GM21528 (cell line): ENCODE measurements at regions not wholly inside any gene's neighbourhood (a gene's known extent, or its start where the extent isn't known, plus 50 kb on each side); places are given as distances from the start of the nearest gene placed in this dataset.

ENCODE experiments used
- ATAC-seq: cut with Tn5 transposase; IDR thresholded peaks from one replicate; pipeline ENCODE4 v1.9.1; 2021; ENCODE audit warnings: mild to moderate bottlenecking, moderate library complexity; ENCODE audit not compliant: unreplicated experiment, low FRiP score

DNA sequence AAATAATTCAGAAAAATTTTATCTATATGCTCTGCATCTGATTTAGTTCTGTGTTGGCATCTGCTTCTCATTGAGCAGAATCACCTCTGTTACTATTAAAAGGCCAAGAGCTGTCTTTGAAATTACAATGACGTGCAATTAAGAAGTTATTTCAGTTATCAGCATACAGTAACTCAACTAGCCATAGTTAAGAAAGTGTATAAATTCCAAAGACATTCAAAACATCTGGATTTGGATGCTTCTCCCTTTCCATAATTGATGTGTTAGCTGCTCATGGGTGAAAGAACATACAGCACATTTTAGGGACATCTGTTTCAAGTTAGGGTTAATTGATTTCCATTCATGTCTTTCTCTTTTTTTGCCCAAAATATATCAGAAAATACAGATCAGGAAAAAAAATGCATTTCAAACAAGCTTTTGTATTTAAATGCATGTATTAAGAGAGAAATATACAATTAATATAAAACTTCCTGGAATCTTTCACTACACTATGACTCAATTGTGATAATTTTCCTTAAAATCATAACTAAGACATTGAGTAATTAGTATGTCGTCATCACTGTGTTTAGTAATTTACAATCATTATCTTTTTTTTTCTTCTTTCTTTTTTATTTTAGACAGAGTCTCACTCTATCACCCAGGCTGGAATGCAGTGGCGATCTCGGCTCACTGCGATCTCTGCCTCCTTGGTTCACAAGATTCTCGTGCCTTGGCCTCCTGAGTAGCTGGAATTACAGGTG, 82.7 kb upstream of the MBNL1 start:
- no peak for ATAC-seq

DNA sequence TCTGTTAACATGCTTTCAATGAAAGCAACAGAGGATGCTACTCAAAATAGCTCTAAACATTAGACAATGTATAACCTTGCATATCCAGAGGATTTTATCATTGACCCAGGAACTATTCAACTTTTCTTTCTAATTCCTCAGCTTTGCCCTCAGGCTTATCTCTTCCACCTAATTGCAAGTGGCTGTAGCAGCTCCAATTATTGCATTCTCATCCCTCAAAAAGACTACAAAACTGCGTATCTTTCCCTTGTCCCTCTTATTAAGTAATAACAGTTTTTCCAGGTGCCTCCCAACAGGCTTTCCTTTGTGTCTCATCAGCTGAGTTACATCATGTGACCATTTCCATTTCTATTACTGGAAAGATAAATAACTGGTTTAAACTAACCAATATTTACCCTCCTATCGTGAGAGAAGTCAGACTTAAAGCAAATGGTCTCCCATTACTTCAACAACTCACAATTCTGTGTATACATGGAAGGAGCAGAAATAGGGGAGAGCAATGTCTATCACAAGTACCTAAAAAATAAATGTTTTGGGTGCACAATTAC, 78.0 kb upstream of the MBNL1 start:
- ATAC-seq = no peak

DNA sequence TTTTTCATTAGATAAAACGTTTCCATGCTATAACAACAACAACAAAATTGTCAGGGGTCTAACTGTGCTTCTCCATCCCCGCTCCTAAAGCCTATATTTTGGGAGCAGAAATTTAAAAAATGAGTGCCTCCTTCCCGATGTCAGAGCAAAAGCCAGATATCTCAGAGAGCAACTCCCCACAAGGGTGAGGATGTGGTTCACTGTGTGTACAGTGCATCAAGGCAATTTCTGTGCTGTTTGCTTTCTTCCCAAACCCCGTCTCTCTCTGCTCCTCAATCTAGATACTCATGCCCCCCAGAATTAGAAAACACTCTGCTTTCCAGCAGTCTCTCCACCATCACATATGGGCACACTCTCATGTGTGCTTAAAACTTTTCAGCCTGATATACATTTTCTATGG, 76.7 kb upstream of the MBNL1 start:
- ATAC-seq = no peak

DNA sequence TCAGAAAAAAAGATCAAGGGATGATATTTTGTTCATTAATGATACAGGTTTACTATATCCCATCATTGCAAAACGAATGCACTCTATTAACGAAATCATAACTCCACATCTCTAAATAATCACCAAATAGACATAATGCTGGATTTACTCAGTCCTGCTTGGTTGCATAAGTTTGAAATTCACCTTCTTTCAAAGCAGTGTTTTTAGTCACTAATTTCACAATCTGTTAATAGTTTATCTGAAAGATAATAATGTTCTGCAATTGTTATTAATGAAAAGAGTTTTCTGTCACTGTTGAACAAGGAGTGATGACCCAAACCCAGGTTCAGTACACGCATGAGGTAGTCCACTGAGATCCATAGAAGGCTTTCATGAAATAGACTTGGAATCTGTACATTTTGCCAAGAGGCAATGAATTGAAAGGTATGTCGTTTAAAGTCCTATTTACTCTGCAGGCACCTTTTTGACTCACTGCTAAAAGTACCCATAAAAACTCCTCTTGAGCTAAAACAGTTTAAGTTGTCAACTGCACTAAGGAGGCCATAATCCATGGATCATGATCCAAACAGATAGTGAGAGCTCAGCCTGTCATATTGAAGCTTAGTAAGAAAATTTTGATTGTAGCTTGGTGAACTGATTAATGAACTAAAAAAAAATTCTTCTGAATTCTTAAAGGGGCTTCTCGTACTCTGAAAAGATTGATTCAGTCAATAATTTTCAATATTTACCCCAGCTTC, 75.6 kb upstream of the MBNL1 start:
- no peak for ATAC-seq

- ATAC-seq = peak; percentile 64
Measured at GRCh38 chr3:152193673-152194267, 75.0 kb upstream of the MBNL1 start.

- ATAC-seq = no peak
Measured at GRCh38 chr3:152195206-152195605, 73.5 kb upstream of the MBNL1 start.

DNA sequence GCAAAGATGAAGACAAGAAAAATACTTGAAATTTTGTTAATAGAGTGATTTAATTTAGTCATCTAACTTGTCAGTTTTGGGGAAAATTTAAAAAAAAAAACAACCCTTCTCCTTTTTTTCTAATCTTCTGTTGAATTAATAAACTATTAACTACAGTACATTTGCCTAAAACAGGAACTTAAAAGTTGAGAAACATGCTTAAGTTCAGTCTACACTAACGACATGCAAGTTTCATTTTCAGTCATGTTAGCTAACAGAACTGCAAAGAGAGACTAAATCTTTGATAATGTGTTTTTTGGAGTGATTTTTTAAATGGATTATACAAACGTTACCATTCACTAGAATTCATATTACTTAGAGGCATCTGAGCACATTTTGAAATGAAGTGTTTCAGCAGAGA, 71.9 kb upstream of the MBNL1 start:
- ATAC-seq = peak; percentile 39

- no peak for ATAC-seq
Measured at GRCh38 chr3:152197451-152197850, 71.3 kb upstream of the MBNL1 start.

GRCh38 chr3:152197937-152198336, 70.8 kb upstream of the MBNL1 start:
- peak; percentile 26 for ATAC-seq

GRCh38 chr3:152198665-152199064, 70.1 kb upstream of the MBNL1 start:
- no peak for ATAC-seq

GRCh38 chr3:152199102-152199840, 69.5 kb upstream of the MBNL1 start:
- no peak for ATAC-seq

DNA sequence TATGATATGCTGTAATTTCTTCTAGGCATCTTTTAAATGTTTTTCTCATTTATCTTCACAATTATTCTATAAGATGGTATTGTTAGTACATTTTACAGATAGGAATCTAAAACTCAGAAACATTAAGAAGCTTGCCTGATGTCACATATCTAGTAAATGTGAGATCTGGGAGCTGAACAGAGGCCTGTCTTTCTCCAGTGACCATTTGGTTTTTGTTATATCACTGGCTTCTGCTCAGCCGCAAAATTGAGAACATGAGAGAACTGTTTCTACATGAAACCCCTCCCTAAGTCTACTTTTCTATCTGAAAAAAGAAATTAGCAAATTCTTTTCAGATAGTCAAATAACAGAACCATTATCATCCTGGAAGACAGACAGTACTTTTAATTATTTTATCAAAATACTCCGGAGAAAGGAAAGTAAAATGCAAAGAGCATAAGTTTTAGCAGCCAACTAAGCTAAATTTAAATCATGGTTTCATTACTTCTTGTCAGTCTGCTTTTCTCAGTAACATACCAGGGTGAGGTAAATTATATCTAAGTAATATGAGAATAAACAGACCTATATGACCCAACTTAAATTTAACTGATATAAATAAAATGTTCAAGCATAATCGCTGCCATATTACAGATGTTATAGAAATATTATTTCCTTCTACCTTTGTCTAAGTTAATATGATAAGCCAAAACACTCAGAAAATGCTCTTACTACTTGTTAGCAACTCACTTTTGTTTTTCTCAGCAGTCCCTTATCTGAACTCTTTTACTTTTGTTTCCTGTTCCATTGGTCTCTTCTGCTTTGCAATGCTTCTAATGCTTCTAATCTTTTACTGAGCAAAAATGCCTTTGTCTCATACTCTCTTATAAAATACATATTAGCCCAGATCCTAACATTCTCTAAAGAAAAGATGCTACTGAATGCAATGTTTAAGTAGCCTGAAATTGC, 68.0 kb upstream of the MBNL1 start:
- no peak for ATAC-seq

- ATAC-seq = no peak
Measured at GRCh38 chr3:152202976-152203626, 65.6 kb upstream of the MBNL1 start.

GRCh38 chr3:152203652-152204051, 65.1 kb upstream of the MBNL1 start:
- ATAC-seq = no peak

DNA sequence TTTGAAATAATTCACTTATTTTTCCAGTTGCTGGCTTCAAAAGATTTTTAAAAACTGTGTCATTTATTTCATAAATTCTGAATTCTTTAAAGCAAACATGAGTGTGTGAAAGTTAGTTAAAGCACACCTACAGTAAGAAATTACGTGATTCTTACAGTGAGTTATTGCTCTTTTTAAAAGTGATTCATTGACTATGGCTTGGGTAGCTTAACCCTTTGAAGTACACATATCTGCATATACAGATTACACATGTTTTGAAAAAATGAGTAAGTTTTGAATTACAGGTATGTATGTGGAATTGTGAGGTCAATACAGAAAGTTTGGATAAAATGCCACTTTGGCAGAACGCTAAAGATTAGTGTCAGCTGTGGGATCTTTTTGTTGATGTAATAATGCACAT, 64.5 kb upstream of the MBNL1 start:
- ATAC-seq = no peak

DNA sequence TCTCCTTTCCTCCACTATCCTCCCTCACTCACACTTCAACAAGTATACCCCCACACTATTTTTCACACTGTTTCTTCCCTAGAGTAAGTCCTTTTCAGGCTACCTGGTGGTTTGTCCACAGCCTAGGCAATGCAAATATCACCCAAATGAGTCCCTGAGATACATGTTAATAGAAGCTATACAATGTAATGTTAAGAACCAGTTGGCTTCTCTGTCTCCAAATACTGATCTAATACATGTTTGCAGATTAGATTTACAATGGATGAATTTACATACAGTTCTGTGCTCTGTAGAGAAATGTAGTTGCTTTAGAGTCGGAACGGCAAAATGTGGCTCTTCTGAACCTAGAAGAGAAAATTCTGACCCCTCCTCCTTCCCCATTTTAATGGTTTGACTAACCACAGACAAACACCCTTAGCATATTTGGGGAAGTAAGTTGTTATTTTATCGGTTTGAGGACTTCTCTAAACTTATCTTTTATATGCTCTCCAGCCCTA, 63.6 kb upstream of the MBNL1 start:
- peak; percentile 52 for ATAC-seq

GRCh38 chr3:152206243-152206760, 62.4 kb upstream of the MBNL1 start:
- ATAC-seq = no peak

DNA sequence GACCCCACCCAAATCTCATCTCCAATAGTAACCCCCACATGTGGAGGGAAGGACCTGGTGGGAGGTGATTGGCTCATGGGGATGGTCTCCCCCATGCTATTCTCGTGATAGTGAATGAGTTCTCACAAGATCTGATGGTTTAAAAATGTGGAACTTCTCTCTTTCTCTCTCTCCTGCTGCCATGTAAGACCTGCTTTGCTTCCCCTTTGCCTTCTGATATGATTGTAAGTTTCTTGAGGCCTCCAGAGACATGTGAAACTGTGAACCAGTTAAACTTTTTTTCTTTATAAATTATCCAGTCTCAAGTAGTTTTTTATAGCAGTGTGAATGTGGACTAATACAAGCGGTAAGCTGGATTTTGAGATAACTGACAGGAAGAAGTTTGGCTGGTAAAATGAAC, 60.3 kb upstream of the MBNL1 start:
- ATAC-seq = no peak

GRCh38 chr3:152209060-152209459, 59.7 kb upstream of the MBNL1 start:
- ATAC-seq = no peak
